Left forelimb (tissue), 1 donor: ENCODE measurements at regions not wholly inside any gene's neighbourhood (a gene's known extent, or its start where the extent isn't known, plus 50 kb on each side); places are given as distances from the start of the nearest gene placed in this dataset.

Experiments
- DNase-seq: peaks from one replicate; pipeline ENCODE4 v3.0.0-alpha.2; 2018; ENCODE audit warnings: low spot score

- no peak for DNase-seq
These were observed 169.4 kb downstream of the FOXL1 start for GRCh38 chr16:86747761-86748160.

DNA sequence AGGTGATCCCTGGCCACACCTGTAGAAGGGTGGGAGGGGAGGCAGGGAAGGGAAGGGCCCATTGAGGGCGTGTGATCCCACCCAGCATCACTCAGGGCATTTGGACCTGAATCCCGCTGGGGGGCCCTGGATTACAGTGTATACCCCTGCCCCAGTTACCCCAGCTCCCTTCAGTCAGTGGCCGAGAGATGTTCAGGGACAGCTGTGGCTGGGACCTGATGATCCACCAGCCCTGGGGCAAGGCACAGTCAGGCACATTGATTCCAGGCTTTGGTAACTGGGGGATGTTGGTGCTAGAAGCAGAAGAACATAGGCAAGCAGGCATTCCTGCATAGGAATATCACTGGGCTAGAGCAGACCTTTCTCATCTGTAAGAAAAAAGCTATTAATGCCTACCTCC is 170.3 kb downstream of the FOXL1 start:
- DNase-seq, result no peak

DNA sequence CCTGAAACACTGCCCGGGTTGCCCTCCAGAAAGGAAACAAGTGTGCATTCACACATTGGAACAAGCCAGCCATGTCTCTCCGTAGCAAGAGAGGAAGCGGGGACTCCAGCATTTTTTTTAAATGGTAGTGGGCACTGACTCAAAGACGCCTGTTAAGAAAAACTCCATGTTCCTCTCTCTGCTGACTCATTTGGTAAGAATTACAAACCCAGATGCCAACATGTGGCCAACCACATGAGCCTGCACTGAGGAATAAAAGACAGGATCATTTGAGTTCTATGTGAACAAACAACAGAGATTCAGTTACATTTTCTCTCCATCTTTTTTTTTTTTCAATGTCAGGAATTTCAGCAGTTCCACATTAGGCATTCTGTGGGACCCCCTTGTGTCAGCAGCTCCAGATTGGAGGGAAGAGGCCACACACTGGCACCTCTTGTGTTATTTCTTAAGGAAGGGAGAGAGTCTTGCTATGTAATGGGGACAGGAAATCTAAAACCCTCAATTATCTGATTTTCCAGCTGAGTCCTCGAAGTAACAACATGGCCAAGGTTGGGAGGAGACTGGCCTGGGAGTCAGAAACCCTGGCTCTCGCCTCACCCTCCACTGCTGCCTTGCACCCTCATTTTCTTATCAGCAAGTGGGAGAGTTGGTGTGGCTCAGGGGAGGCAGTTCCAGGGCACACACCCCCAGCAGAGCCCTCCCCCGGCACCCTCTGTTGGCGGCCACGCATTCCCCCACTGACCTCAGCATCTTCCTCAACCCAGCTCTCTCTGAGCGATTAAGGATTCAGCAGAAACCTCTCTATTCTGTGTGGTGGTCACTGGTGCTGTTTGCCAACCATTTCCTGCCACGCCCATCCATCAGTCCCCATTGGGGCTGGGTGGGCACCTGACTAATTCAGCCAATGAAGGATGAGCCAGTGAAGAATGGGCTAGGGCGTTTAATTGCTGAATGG is 173.0 kb downstream of the FOXL1 start:
- no peak for DNase-seq

GRCh38 chr16:86752582-86753175 is 174.3 kb downstream of the FOXL1 start:
- DNase-seq, result no peak

DNA sequence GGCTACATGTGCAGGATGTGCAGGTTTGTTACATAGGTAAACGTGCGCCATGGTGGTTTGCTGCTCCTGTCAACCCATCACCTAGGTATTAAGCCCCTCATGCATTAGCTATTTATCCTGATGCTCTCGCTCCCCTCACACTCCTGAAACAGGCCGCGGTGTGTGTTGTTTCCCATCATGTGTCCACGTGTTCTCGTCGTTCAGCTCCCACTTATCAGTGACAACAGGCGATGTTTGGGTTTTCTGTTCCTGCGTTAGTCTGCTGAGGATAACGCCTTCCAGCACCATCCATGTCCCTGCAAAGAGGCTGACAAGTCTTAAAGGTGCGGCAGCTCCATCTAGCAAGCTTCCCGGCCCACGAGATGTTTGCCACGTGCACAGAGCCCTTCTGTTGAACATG is 175.1 kb downstream of the FOXL1 start:
- no peak for DNase-seq

- DNase-seq, result no peak
These were observed 177.2 kb downstream of the FOXL1 start for GRCh38 chr16:86755571-86756006.

DNA sequence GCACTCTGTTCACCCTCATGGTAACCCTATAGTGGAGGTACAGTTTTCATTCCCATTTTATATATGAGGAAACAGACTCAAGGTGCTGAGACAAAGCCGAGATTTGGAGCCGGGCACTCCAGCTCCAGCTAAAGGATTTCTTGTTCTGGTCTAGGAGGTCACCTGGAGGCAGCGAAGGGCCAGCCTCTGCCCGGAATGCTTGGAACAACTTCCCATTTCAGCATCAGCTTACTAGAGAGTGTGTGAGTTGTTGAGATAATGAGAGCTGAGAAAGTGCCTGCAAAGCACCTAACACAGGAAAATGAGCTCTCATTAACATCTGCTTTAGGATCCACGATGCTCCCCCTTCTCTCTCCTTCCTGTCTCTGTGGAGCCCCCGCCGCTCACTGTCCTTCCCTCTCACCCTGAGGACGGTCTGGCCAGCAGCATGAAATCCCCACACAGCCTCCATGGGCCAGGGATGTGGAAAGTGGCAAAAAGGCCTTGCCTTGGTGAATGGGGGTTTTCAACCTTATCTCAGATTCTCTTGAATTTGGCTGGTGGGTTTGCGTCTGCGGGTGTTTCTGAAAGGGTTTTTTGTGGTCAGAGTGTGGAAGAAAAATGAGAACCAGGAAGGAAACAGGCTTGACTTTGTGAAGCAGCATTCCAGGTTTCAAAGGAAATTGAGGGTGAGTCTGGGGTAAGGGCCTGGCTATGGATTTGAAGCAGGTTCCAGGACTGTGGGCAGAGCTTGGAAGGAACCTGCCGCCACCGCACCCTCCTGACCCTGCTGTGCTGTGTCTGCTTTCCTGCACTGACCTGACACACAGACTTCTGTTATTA is 178.7 kb downstream of the FOXL1 start:
- no peak for DNase-seq

DNA sequence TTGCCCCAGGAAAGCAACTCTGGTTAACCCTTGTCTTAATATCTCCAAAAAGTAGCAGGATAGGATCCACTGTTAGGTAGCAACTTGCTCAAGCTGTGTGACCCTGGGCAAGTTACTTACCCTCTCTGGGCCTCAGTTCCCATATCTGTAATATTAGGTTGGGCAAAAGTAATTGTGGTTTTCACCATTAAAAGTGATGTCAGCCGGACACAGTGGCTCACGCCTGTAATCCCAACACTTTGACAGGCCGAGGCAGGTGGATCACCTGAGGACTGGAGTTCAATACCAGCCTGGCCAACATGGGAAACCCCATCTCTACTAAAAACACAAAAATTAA is 179.3 kb downstream of the FOXL1 start:
- DNase-seq, result no peak

GRCh38 chr16:86758932-86759331 is 180.6 kb downstream of the FOXL1 start:
- DNase-seq, result no peak

- no peak for DNase-seq
These were observed 183.0 kb downstream of the FOXL1 start for GRCh38 chr16:86761111-86762031.

- no peak for DNase-seq
These were observed 183.7 kb downstream of the FOXL1 start for GRCh38 chr16:86762095-86762494.

- no peak for DNase-seq
These were observed 185.5 kb downstream of the FOXL1 start for GRCh38 chr16:86763819-86764218.

DNA sequence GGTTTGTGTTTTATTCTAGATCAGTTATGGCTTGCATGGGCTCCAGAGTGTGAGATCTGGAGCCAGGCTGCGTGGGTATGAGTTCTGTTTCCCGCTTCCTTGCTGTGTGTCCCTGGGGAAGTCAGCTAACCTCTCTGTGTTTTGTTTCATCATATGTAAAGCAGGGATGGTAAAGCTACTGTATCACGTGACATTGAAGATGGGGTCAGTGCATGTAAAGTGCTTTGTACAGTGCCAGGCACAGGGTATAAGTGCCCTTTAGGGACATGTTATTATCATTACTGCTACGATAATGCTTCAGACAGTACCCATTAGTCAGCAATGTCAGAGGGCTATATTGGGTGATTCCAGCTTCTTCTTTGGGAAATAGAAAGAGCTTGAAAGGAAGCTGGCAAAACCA is 186.2 kb downstream of the FOXL1 start:
- DNase-seq, result no peak

- DNase-seq, result no peak
These were observed 187.2 kb downstream of the FOXL1 start for GRCh38 chr16:86765389-86766026.

- no peak for DNase-seq
These were observed 188.4 kb downstream of the FOXL1 start for GRCh38 chr16:86766700-86767099.

- no peak for DNase-seq
These were observed 190.0 kb downstream of the FOXL1 start for GRCh38 chr16:86768228-86768791.

GRCh38 chr16:86768999-86769398 is 190.7 kb downstream of the FOXL1 start:
- no peak for DNase-seq

DNA sequence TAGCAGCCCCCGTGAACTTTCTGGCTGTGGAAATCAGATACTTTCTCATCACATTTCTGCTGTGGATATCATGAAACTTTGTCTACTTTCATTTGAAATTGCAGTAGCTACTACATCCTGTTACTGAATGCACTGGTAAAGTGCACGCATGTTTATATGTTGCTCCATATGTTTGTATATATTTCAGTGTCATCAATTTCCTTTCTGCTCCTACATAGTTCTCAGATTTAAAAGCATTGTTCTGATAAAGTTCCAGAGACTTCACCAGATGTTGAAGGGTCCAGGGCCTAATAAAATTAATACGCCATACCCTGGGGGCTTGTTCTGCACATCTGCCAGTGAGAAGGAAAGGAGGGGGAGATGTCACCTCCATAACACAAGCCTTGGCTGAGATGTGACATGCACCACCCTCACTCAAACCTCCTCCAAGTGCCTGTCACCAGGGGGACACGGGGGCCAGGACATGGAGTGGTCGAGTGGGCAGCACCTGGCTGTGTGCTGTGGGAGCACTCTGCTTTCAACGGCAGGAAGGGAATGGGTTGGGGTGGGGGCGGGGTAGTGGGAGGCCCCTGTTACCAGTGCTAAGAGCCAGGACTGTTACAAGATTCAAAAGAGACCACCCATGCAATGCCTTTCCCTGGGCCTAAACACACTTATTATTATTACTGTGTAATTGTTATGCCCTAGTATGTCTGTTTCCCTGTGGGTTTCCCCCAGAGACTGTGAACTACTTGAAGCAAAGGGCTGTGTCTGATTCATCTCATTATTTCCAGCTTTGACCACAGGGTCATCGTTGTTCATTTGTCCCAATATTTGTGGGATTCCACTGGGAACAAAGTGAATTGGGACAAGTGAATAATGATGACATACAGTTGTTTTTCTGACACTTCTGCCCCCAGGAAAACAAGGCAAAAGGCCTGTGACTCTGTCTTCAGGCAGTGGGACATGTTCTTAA is 193.4 kb downstream of the FOXL1 start:
- DNase-seq, result no peak

DNA sequence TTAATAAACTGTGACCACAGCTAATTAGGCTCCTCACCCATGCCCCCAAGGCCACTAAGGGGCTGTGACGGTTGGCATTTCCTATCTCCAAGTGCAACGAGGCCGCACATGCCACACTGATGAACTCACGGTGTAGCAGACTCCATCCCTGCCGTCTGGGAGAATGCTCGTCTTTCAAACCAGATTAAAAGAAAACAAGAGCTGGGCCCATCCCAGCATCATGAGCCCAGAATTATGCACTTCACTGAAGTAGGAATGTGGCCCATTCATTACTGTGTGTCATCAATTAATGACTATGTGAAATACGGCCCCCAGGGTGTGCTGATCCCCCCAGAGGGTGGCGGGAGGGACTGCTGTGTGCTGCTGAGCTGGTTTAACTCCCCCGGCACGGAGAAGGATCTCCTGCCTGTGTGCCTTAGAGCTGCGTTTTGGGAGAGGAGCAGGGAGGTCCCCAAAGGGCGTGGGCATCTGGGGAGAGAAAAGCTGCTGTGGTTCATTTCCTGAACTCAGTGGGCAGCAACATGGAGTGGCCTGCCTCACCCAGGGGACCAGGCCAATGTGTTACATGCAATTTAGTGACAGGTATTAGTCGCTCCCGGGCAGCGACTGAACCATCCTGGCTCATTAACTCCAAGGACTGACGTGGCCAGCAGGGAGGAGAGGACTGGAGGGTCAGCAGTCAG is 194.5 kb downstream of the FOXL1 start:
- DNase-seq, result no peak
